ENCODE measurements at regions not wholly inside any gene's neighbourhood (a gene's known extent, or its start where the extent isn't known, plus 50 kb on each side); places are given as distances from the start of the nearest gene placed in this dataset.
A peak's percentile ranks its signal among the peaks of the same experiment; 100 is the strongest.

DNA sequence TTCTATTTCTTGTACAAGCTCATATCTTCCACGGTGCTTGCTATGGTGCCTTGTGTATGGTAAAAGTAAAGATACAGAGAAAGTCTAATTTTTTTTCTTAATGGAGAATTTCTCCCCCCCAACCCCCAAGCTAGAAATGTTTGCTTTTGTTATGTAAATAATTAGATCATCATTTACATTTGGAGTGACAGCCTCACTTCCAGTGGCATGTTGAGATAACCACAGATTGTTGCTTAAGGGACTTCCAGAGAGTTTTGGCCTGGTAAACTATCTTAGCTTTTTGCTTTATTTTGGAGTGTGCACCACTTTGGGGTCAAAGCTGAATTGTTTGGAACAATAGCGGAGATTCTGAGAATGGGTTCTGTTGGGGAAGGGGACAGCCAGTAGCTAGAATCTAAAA, 129.7 kb downstream of the ZNF365 start:
- H3K4me3 Mint-ChIP-seq, result no peak overlapping the region
- no peaks in the 10 kb centered on the region for H3K4me1 Mint-ChIP-seq
- no peak overlapping the region for H3K27ac Mint-ChIP-seq
- peaks cover 11% of the 10 kb centered on the region for H3K27me3 Mint-ChIP-seq
- ChIA-PET POLR2A (no interaction called here), CTCF (interaction anchor here (1.1 kb wide), 1 partner anchor 12 kb away, joined by 3 read pairs; no protein-coding TSS in a partner anchor)
- H3K36me3 Mint-ChIP-seq (ENCODE audit: low read depth), result no peaks in the 10 kb centered on the region
- no peaks in the 10 kb centered on the region for H3K9me3 Mint-ChIP-seq
- DNase-seq, result no peak

DNA sequence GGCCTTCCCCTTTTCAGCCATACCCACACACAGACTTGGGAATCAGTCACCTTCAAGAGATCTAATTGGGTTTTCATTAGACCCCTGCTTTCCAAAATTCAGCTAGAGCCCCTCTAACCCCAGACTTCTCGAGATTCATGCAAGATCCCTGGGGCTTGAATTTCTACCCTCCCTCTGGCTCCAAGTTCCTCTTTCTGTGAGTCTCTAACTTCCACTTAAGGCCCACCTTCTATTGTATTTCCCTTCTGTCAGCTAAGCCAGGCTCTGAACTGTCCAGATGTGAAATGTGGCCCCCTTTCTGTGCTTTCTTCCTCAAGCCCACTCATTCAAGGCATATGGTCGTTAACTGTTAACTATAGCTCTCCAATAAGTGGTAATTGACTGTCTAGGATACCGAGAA, 132.2 kb downstream of the ZNF365 start:
- H3K9me3 Mint-ChIP-seq, result no peaks in the 10 kb centered on the region
- no peak overlapping the region for H3K4me3 Mint-ChIP-seq
- no peak for DNase-seq
- no peak overlapping the region for H3K27ac Mint-ChIP-seq
- CTCF ChIA-PET, result no interaction called here
- POLR2A ChIA-PET, result no interaction called here
- H3K27me3 Mint-ChIP-seq, result peaks cover 2% of the 10 kb centered on the region
- no peaks in the 10 kb centered on the region for H3K36me3 Mint-ChIP-seq (ENCODE audit: low read depth)
- no peaks in the 10 kb centered on the region for H3K4me1 Mint-ChIP-seq

DNA sequence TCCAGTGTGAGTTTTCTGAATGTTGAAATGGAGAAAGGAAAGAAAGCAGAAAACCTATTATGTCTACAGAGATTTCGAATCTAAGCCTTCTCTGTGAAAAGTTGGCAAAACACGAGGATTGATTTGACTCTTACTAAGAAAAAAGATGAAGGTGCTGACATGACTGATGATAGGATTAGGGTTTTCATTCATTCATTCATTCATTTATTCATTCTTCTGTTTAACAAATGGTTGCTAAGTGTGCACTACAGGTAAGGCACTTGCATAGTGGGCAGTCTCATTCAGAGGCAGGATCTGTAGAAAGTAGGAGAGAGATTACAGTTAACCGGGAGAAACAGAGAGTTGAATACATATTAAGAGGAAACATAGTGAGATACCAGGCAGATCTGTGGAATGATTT, 137.1 kb downstream of the ZNF365 start:
- Mint-ChIP-seq H3K4me3 (no peak overlapping the region), H3K9me3 (no peaks in the 10 kb centered on the region), H3K4me1 (no peaks in the 10 kb centered on the region), H3K27me3 (peaks cover 14% of the 10 kb centered on the region), H3K36me3 (ENCODE audit: low read depth) (no peaks in the 10 kb centered on the region), H3K27ac (no peak overlapping the region)
- DNase-seq, result no peak
- ChIA-PET CTCF (no interaction called here), POLR2A (no interaction called here)

DNA sequence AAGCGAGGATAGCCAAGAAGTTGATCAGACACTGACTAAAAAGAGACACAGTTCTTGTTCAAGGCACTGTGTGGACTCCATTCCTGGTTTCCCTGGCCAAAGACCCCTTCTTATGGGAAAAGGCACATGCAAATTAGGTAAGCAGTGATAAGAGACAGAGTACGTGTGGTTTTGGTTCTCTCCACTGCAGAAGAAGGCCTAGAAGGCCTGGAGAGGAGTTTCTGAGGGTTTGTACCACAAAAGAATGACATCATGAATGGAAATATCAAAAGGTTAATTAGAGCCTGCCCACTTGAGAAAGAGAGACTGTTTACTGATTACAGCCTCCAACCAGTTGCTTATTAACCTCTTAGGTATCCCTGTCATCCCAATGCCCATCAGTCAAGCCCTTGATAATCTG, 137.5 kb downstream of the ZNF365 start:
- H3K4me1 Mint-ChIP-seq, result peaks cover under 1% of the 10 kb centered on the region
- peaks cover 16% of the 10 kb centered on the region for H3K27me3 Mint-ChIP-seq
- ChIA-PET CTCF (no interaction called here), POLR2A (no interaction called here)
- H3K36me3 Mint-ChIP-seq (ENCODE audit: low read depth), result no peaks in the 10 kb centered on the region
- H3K27ac Mint-ChIP-seq, result no peak overlapping the region
- H3K4me3 Mint-ChIP-seq, result no peak overlapping the region
- H3K9me3 Mint-ChIP-seq, result no peaks in the 10 kb centered on the region
- DNase-seq, result no peak

DNA sequence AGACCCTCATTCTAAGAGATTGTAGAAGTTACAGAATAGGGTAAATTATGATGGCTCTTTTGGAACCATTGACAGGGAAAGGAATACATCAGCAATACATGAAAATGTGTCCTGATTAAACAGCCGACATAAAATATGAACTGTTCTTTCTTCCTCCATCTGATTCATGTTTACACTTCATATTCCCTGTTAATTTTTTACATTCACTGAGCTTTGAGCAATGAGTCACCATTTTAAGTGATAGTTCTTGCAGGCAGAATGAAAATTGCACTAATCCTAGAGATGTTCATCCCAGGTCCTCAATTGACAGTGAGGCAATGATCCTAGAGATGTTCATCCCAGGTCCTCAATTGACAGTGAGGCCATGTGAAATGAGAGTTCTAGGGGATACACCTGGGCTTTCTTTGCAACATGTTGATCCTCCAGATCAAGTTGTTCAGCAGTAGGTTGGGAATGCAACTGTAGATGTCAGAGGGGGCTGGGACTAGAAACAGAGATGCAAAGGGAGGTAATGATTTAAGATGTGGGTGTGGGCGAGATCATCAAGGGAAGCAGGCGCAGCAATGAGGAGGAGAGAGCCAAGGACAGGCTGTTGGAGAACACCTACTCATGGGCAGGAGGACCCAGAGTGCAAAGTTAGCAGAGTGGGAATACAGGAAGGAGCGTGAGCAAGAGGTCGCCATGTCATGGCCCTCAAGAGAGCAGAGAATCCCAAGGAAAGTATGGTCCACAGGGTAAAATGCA, 138.7 kb downstream of the ZNF365 start:
- POLR2A ChIA-PET, result no interaction called here
- DNase-seq, result no peak
- Mint-ChIP-seq H3K27ac (no peak overlapping the region), H3K36me3 (ENCODE audit: low read depth) (no peaks in the 10 kb centered on the region), H3K27me3 (peaks cover 23% of the 10 kb centered on the region), H3K9me3 (no peaks in the 10 kb centered on the region), H3K4me1 (peaks cover 2% of the 10 kb centered on the region), H3K4me3 (no peak overlapping the region)
- CTCF ChIA-PET, result no interaction called here

DNA sequence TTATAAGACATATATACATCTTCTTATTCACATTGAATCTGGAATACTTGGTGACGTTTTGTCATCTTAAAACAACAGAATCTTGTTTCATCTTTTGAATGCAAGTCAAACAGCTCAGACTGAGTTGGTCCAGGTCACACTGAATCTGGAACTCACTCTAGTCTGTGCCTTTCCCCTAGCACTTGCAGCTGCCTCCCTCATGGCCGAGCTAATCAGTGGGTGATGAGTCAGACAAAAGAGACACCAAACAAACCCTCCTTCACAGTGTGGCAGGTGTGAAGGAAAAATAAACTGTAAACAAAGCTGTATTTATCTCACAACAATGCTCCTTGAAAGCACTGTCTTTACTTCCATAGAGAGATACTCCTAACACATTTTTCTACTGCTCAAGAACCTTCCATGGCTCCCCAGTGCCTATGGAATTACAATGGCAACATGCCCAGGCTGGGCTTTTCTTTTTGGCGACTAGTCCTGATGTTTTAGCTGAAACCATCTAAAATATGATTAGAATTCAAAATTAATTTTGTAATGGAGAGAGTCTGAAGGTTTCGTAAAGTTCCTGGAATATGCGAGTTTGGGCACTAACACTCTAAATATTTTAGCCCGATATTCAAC, 140.0 kb downstream of the ZNF365 start:
- Mint-ChIP-seq H3K36me3 (ENCODE audit: low read depth) (no peaks in the 10 kb centered on the region), H3K4me1 (peaks cover 2% of the 10 kb centered on the region), H3K27ac (no peak overlapping the region), H3K27me3 (peaks cover 23% of the 10 kb centered on the region), H3K4me3 (no peak overlapping the region), H3K9me3 (no peaks in the 10 kb centered on the region)
- no peak for DNase-seq
- ChIA-PET CTCF (no interaction called here), POLR2A (no interaction called here)

DNA sequence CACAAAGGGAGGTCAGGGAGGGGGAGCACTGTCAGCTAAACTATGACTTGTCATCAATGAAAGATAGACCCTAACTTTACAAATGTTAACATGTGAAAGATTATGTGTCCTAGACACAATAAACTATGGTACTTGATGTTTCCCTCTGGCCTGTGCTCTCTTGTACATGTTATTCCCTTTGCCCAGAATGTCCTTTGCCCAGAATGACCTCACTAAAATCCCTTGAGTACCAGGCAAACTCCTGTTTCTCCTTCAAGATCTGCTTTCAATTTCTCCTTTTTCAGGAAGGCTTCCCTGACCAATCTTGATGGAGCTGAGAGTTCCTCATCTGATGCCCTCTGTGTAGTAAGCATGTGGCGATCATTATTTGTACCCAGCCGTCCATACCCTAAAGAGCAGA, 143.1 kb downstream of the ZNF365 start:
- H3K36me3 Mint-ChIP-seq (ENCODE audit: low read depth), result peaks cover 5% of the 10 kb centered on the region
- CTCF ChIA-PET, result no interaction called here
- no peak overlapping the region for H3K27ac Mint-ChIP-seq

DNA sequence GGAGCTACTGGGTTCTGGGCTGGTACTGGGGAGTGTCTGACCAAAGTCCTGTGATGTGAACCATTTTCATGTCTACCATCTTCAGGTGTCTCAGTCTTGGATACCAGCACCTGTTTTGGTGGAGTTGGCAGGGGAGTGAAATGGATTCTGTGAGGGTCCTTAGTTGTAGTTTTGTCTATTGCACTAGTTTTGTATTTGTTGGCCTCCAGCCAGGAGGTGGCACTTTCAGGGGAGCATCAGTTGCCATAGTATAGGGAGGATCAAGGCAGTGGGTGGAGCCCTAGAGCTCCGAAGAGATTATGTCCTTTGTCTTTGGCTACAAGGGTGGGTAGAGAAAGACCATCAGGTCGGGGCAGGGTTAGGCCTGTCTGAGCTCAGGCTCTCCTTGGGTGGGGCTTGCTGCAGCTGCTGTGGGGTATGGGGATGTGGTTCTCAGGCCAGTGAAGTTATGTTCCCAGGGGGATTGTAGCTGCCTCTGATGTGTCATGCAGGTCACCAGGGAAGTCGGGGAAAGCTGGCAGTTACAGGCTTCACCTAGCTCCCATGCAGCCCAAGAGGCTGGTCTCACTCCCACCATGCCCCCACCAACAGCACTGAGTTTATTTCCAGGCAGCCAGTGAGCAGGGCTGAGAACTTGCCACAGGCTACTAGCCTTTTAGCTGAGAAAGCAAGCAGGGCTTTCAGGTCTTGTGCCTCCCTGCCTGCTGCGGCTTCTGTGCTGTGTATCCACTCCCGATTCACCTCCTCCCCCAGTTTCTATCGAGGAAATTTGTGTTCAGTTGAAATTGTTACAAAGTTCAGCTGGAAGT, 153.1 kb downstream of the ZNF365 start:
- peaks cover 15% of the 10 kb centered on the region for H3K27me3 Mint-ChIP-seq
- peaks cover 36% of the 10 kb centered on the region for H3K4me1 Mint-ChIP-seq
- H3K9me3 Mint-ChIP-seq, result peaks cover 21% of the 10 kb centered on the region
- no peak for DNase-seq
- H3K27ac Mint-ChIP-seq, result peak overlapping the region; percentile 37
- ChIA-PET POLR2A (interaction anchor here (1.5 kb wide), 1 partner anchor 606 kb away, joined by 4 read pairs; the partner anchor contains the start of gene NRBF2), CTCF (interaction anchor here (1.0 to 1.4 kb wide), 2 partner anchors 90 to 557 kb away, joined by 3 read pairs; no protein-coding TSS in a partner anchor)
- peaks cover 36% of the 10 kb centered on the region for H3K36me3 Mint-ChIP-seq (ENCODE audit: low read depth)
- H3K4me3 Mint-ChIP-seq, result no peak overlapping the region

More for the DNA sequence above, 143.1 kb downstream of the ZNF365 start:
- H3K4me3 Mint-ChIP-seq, result no peak overlapping the region
- H3K9me3 Mint-ChIP-seq, result peaks cover 3% of the 10 kb centered on the region
- peaks cover 20% of the 10 kb centered on the region for H3K27me3 Mint-ChIP-seq
- POLR2A ChIA-PET, result no interaction called here
- H3K4me1 Mint-ChIP-seq, result peaks cover 2% of the 10 kb centered on the region
- DNase-seq, result no peak

DNA sequence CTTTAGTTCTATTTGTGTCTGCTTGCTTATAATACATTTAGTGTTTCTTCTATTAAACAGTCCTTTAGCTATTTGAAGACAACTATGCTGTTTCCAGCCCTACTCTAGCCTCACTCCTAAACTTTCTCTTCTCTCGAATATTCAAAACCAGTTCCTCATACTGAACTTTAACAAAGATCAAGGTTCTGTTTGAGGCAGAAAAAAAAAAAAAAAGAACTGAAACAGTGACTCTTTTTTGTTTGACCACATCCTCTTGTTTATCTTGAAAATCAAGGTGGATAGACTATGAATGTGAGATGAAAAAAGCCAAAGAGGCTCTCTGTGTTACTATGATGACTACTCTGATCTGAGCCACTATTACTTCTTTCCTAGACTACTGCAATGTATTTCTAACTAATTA, 154.3 kb downstream of the ZNF365 start:
- Mint-ChIP-seq H3K27me3 (peaks cover 20% of the 10 kb centered on the region), H3K4me3 (peak overlapping the region; percentile 5), H3K36me3 (ENCODE audit: low read depth) (peaks cover 36% of the 10 kb centered on the region), H3K27ac (peak overlapping the region; percentile 67), H3K4me1 (peaks cover 32% of the 10 kb centered on the region), H3K9me3 (peaks cover 18% of the 10 kb centered on the region)
- ChIA-PET POLR2A (interaction anchor here (1.5 kb wide), 1 partner anchor 605 kb away, joined by 4 read pairs; the partner anchor contains the start of gene NRBF2), CTCF (interaction anchor here (0.7 to 1.0 kb wide), 2 partner anchors 555 to 1100 kb away, joined by 3 read pairs; no protein-coding TSS in a partner anchor)
- no peak for DNase-seq

DNA sequence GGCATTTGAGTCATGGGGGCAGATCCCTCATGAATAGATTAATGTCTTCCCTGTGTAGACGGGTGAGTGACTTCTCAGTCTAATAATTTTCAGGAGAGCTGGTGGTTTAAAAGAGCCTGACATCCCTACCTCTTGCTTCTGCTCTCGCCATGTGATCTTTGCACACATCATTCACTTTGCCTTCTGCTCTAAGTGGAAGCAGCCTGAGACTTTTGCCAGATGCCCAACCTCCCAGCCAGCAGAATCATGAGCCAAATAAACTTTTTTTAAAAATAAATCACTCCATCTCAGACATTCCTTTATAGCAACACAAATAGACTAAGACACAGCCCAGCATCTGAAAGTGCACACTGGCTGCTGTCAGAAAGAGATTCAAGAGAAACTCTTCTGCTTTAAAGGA, 155.2 kb downstream of the ZNF365 start:
- Mint-ChIP-seq H3K4me3 (no peak overlapping the region), H3K9me3 (peaks cover 13% of the 10 kb centered on the region), H3K27me3 (peaks cover 22% of the 10 kb centered on the region), H3K36me3 (ENCODE audit: low read depth) (peaks cover 31% of the 10 kb centered on the region), H3K4me1 (peaks cover 32% of the 10 kb centered on the region), H3K27ac (no peak overlapping the region)
- ChIA-PET POLR2A (no interaction called here), CTCF (no interaction called here)
- no peak for DNase-seq

DNA sequence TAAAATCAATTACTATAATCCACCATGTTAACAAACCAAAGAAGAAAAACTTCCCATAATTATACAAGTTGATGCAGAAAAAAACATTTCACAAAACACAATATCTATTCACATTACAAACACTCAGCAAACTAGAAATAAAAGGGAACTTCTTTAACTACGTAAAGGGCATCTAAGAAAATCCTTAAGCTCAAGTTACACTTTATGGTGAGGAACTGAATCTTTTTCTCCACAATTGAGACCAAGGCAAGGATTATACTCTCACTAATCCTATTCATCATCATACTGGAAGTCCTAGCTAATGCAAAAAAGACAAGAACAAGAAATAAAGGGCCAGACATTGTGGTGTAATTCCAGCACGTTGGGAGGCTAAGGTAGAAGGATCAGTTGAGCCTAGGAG, 159.9 kb downstream of the ZNF365 start:
- H3K9me3 Mint-ChIP-seq, result peaks cover 2% of the 10 kb centered on the region
- peaks cover 6% of the 10 kb centered on the region for H3K4me1 Mint-ChIP-seq
- CTCF ChIA-PET, result interaction anchor here (0.6 kb wide), 1 partner anchor 783 kb away, joined by 3 read pairs; no protein-coding TSS in a partner anchor

DNA sequence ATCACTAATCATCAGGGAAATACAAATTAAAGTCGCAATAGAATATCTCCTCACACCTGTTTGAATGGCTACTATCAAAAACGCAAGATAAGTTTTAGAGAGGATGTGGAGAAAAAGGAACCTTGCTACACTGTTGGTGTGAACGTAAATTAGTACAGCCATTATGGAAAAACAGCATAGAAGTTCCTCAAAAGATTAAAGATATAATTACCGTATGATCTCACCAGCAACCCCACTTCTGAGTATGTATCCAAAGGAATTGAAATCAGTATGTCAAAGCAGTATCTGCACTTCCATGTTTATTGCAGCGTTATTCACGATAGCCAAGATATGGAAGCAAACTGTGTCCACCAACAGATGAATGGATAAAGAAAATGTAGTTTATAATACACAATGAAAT, 164.4 kb downstream of the ZNF365 start:
- Mint-ChIP-seq H3K4me3 (no peak overlapping the region), H3K36me3 (ENCODE audit: low read depth) (no peaks in the 10 kb centered on the region), H3K9me3 (no peaks in the 10 kb centered on the region), H3K27me3 (peaks cover 10% of the 10 kb centered on the region), H3K27ac (no peak overlapping the region), H3K4me1 (no peaks in the 10 kb centered on the region)
- no peak for DNase-seq
- ChIA-PET POLR2A (no interaction called here), CTCF (no interaction called here)

More for the DNA sequence above, 159.9 kb downstream of the ZNF365 start:
- Mint-ChIP-seq H3K27ac (no peak overlapping the region), H3K4me3 (no peak overlapping the region), H3K27me3 (peaks cover 17% of the 10 kb centered on the region), H3K36me3 (ENCODE audit: low read depth) (peaks cover 6% of the 10 kb centered on the region)
- POLR2A ChIA-PET, result no interaction called here
- DNase-seq, result no peak

DNA sequence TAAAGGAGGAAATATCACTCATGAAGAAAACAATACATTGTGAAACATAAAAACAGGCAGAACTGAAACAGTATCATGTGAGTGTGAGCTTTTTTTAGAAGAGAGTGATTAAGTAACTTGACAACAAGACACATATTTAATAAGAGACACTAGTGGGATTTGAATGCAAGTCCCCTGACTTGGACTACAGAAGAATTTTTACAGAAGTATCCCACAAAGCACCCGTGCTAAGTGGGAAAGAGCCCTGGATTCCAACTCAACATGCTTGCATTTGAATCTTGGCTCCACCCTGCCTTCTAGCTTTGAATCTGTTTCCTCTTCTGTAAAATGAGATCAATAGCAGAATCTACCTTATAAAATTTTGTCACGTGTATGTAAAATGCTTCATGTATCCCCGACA, 166.2 kb downstream of the ZNF365 start:
- H3K27me3 Mint-ChIP-seq, result peaks cover 5% of the 10 kb centered on the region
- H3K9me3 Mint-ChIP-seq, result no peaks in the 10 kb centered on the region
- ChIA-PET CTCF (no interaction called here), POLR2A (no interaction called here)
- H3K36me3 Mint-ChIP-seq (ENCODE audit: low read depth), result no peaks in the 10 kb centered on the region
- DNase-seq, result no peak
- no peak overlapping the region for H3K27ac Mint-ChIP-seq
- H3K4me1 Mint-ChIP-seq, result no peaks in the 10 kb centered on the region
- no peak overlapping the region for H3K4me3 Mint-ChIP-seq

All from activated CD4-positive, alpha-beta memory T cell treated with anti-CD3 and anti-CD28 coated beads, Interleukin-2, amount 10 ng/mL, durations not matched to agents 7 days and 5 days (primary cell).